ENCODE measurements at regions not wholly inside any gene's neighbourhood (a gene's known extent, or its start where the extent isn't known, plus 50 kb on each side); places are given as distances from the start of the nearest gene placed in this dataset.
"Not testable (repeated sequence)": the region's sequence is repeated elsewhere in the genome, so short reads cannot be mapped to it uniquely, and the experiment has no call there.

DNA sequence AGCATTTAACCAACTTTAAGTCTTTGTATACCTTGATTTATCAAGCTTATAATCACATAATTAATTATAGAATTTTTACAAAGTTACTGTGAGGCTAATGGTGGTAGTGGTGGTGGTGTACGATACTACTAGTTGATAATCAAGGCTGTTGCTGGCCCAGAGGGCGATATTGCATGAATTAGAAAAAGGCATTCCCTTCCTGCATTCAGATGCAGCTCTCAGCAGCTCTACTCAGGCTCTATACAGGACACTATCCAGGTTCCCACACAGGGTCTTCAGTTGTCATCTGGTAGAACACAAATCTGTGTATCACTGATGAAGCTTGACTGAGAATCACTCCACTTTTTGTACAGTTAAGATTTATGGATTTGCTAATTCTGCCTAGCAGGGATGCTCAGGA lies 562.8 kb upstream of the C9orf72 start:
- TF ChIP-seq POLR2AphosphoS5 (IDR thresholded peaks at IDR 0.05; ENCODE audit: low read depth, low read length) (no peak), SIN3A (IDR thresholded peaks at IDR 0.05; ENCODE audit: borderline replicate concordance, insufficient read depth, low read depth, low read length) (no peak), TCF7L2 (IDR thresholded peaks at IDR 0.05; ENCODE audit: low read depth, low read length) (no peak)
- TF ChIP-seq, protein P1, sequence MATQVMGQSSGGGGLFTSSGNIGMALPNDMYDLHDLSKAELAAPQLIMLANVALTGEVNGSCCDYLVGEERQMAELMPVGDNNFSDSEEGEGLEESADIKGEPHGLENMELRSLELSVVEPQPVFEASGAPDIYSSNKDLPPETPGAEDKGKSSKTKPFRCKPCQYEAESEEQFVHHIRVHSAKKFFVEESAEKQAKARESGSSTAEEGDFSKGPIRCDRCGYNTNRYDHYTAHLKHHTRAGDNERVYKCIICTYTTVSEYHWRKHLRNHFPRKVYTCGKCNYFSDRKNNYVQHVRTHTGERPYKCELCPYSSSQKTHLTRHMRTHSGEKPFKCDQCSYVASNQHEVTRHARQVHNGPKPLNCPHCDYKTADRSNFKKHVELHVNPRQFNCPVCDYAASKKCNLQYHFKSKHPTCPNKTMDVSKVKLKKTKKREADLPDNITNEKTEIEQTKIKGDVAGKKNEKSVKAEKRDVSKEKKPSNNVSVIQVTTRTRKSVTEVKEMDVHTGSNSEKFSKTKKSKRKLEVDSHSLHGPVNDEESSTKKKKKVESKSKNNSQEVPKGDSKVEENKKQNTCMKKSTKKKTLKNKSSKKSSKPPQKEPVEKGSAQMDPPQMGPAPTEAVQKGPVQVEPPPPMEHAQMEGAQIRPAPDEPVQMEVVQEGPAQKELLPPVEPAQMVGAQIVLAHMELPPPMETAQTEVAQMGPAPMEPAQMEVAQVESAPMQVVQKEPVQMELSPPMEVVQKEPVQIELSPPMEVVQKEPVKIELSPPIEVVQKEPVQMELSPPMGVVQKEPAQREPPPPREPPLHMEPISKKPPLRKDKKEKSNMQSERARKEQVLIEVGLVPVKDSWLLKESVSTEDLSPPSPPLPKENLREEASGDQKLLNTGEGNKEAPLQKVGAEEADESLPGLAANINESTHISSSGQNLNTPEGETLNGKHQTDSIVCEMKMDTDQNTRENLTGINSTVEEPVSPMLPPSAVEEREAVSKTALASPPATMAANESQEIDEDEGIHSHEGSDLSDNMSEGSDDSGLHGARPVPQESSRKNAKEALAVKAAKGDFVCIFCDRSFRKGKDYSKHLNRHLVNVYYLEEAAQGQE (IDR thresholded peaks at IDR 0.05; ENCODE audit: insufficient read depth in 1 of 2, low read depth in 2 of 2, low read length in 1 of 2): no peak
- TF ChIP-seq, protein P2, sequence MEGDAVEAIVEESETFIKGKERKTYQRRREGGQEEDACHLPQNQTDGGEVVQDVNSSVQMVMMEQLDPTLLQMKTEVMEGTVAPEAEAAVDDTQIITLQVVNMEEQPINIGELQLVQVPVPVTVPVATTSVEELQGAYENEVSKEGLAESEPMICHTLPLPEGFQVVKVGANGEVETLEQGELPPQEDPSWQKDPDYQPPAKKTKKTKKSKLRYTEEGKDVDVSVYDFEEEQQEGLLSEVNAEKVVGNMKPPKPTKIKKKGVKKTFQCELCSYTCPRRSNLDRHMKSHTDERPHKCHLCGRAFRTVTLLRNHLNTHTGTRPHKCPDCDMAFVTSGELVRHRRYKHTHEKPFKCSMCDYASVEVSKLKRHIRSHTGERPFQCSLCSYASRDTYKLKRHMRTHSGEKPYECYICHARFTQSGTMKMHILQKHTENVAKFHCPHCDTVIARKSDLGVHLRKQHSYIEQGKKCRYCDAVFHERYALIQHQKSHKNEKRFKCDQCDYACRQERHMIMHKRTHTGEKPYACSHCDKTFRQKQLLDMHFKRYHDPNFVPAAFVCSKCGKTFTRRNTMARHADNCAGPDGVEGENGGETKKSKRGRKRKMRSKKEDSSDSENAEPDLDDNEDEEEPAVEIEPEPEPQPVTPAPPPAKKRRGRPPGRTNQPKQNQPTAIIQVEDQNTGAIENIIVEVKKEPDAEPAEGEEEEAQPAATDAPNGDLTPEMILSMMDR (IDR thresholded peaks at IDR 0.05): no peak
- no peak overlapping the region for H3K27ac ChIP-seq (ENCODE audit: low read length)
- H3K27me3 ChIP-seq (ENCODE audit: control insufficient read depth, insufficient read depth, low read length): no peaks in the 10 kb centered on the region
- ATAC-seq (no peak), DNase-seq (ENCODE audit: low read depth, low spot score) (no peak)
- POLR2A ChIA-PET: no interaction called here
- no peaks in the 10 kb centered on the region for H3K9me3 ChIP-seq (ENCODE audit: control insufficient read depth, insufficient read depth, low read depth, low read length)
- in situ Hi-C loops (cut with HindIII; ENCODE audit: low pct_unique_long_range_greater_than_20kb, low sequenced_read_pairs): no loop called here
- CTCF ChIA-PET: no interaction called here
- no TSS peak for BruUV-seq (replicated peaks)
- intact Hi-C loops (cut with micrococcal nuclease; ENCODE audit: unreplicated experiment): no loop called here
- H3K36me3 ChIP-seq (ENCODE audit: control insufficient read depth, insufficient read depth, low read length): no peaks in the 10 kb centered on the region
- no peaks in the 10 kb centered on the region for H3K4me1 ChIP-seq (ENCODE audit: control insufficient read depth, insufficient read depth, low read length)
- H3K4me3 ChIP-seq (ENCODE audit: low read depth in 2 of 2, low read length in 2 of 2): no peak overlapping the region

DNA sequence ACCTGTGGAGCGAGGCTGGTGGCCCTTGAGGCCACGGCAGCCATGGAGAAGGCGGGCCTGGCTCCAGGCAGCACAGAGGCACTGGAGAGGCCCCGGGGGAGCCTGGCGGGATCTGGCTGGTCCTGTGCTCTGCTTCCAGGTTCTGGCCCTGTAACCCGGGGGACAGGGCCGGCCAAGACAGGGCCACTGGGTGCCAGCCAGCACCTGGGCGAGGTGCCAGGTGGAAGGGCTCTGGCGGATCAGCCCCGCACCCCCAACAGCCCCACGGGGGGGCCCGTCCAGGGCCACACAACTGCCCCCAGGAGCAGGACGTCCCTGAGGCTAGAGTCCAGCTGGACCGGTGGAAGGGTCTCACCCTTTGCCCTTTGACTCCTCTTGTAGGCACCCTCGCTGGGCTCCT lies 574.1 kb upstream of the C9orf72 start:
- DNase-seq (ENCODE audit: low read depth, low spot score); H3K27me3 ChIP-seq (ENCODE audit: control insufficient read depth, insufficient read depth, low read length); H3K4me3 ChIP-seq (ENCODE audit: low read depth in 2 of 2, low read length in 2 of 2); in situ Hi-C loops (cut with HindIII; ENCODE audit: low pct_unique_long_range_greater_than_20kb, low sequenced_read_pairs); H3K36me3 ChIP-seq (ENCODE audit: control insufficient read depth, insufficient read depth, low read length); BruUV-seq (replicated peaks); H3K9me3 ChIP-seq (ENCODE audit: control insufficient read depth, insufficient read depth, low read depth, low read length); CTCF ChIA-PET; H3K27ac ChIP-seq (ENCODE audit: low read length); ATAC-seq; POLR2A ChIA-PET; intact Hi-C loops (cut with micrococcal nuclease; ENCODE audit: unreplicated experiment); H3K4me1 ChIP-seq (ENCODE audit: control insufficient read depth, insufficient read depth, low read length): not testable (repeated sequence)

DNA sequence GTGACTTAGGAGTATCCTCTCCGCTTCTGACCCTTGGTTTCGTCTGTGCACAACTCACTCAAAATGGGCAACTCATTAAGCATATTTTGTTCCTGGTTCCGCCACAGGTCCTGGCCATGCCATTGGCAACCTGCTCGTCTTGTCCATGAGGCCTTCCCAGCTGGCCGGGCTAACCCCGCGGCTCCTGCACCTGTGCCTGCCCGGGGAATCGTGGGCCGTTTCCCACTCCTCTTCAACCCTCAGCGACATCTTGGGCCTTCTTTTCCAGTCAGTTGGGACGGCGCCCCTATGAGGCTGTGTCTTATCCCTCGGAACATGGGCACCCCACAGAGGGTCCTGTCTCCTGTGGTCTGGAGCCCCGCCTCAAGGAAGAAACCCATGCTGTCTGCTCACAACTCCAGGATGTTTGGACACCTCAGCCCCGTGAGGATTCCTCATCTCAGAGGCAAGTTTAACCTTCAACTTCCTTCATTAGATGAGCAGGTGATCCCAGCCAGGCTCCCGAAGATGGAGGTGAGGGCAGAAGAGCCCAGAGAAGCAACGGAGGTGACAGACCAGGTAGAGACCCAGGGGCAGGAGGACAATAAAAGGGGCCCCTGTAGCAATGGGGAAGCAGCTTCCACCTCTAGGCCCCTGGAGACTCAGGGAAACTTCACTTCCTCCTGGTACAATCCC lies 574.8 kb upstream of the C9orf72 start:
- H3K4me3 ChIP-seq (ENCODE audit: low read depth in 2 of 2, low read length in 2 of 2); H3K27ac ChIP-seq (ENCODE audit: low read length); H3K27me3 ChIP-seq (ENCODE audit: control insufficient read depth, insufficient read depth, low read length); in situ Hi-C loops (cut with HindIII; ENCODE audit: low pct_unique_long_range_greater_than_20kb, low sequenced_read_pairs); ATAC-seq; BruUV-seq (replicated peaks); H3K9me3 ChIP-seq (ENCODE audit: control insufficient read depth, insufficient read depth, low read depth, low read length); DNase-seq (ENCODE audit: low read depth, low spot score); POLR2A ChIA-PET; H3K4me1 ChIP-seq (ENCODE audit: control insufficient read depth, insufficient read depth, low read length); intact Hi-C loops (cut with micrococcal nuclease; ENCODE audit: unreplicated experiment); H3K36me3 ChIP-seq (ENCODE audit: control insufficient read depth, insufficient read depth, low read length); CTCF ChIA-PET: not testable (repeated sequence)

DNA sequence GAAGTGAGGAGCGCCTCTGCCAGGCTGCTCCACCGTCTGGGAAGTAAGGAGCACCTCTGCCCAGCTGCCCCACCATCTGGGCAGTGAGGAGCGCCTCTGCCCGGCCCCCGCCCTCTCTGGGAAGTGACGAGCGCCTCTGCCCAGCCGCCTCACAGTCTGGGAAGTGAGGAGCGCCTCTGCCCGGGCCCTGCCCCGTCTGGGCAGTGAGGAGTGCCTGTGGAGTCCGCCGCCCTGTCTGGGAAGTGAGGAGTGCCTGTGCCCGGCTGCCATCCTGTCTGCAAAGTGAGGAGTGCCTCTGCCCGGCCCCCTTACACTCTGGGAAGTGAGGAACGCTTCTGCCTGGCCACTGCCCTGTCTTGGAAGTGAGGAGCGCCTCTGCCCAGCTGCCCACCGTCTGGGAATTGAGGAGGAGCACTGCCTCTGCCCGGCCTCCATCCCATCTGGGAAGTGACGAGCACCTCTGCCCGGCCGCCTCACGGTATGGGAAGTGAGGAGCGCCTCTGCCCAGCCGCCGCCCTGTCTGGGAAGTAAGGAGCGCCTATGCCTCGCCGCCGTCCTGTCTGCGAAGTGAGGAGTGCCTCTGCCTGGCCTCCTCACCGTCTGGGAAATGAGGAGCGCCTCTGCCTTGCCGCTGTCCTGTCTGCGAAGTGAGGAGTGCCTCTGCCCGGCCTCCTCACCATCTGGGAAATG lies 576.2 kb upstream of the C9orf72 start:
- POLR2A ChIA-PET; H3K9me3 ChIP-seq (ENCODE audit: control insufficient read depth, insufficient read depth, low read depth, low read length); BruUV-seq (replicated peaks); in situ Hi-C loops (cut with HindIII; ENCODE audit: low pct_unique_long_range_greater_than_20kb, low sequenced_read_pairs); intact Hi-C loops (cut with micrococcal nuclease; ENCODE audit: unreplicated experiment); H3K36me3 ChIP-seq (ENCODE audit: control insufficient read depth, insufficient read depth, low read length); H3K4me3 ChIP-seq (ENCODE audit: low read depth in 2 of 2, low read length in 2 of 2); H3K27me3 ChIP-seq (ENCODE audit: control insufficient read depth, insufficient read depth, low read length); CTCF ChIA-PET; H3K4me1 ChIP-seq (ENCODE audit: control insufficient read depth, insufficient read depth, low read length); H3K27ac ChIP-seq (ENCODE audit: low read length); DNase-seq (ENCODE audit: low read depth, low spot score); ATAC-seq: not testable (repeated sequence)
